GM13976 (cell line): ENCODE measurements at regions not wholly inside any gene's neighbourhood (a gene's known extent, or its start where the extent isn't known, plus 50 kb on each side); places are given as distances from the start of the nearest gene placed in this dataset.

ENCODE experiments used
- DNase-seq: peaks from one replicate; pipeline ENCODE4 v3.0.0; 2012; ENCODE audit warnings: low spot score
- in situ Hi-C: fragments of 300-500 bp; cut with MboI; formaldehyde crosslinking; loops from one replicate; pipeline ENCODE4 v1.12.0; 2022; ENCODE audit warnings: low sequenced_read_pairs, mixed read lengths, inconsistent platforms; ENCODE audit not compliant: unreplicated experiment
- TF ChIP-seq, protein P1 (sequence below): IDR thresholded peaks from 2 replicates; pipeline ENCODE4 v1.5.1; 2012; ENCODE audit warnings: borderline replicate concordance, mild to moderate bottlenecking; ENCODE audit not compliant: insufficient read depth; ENCODE audit errors: extremely low read depth, missing control alignments, control extremely low read depth

DNA sequence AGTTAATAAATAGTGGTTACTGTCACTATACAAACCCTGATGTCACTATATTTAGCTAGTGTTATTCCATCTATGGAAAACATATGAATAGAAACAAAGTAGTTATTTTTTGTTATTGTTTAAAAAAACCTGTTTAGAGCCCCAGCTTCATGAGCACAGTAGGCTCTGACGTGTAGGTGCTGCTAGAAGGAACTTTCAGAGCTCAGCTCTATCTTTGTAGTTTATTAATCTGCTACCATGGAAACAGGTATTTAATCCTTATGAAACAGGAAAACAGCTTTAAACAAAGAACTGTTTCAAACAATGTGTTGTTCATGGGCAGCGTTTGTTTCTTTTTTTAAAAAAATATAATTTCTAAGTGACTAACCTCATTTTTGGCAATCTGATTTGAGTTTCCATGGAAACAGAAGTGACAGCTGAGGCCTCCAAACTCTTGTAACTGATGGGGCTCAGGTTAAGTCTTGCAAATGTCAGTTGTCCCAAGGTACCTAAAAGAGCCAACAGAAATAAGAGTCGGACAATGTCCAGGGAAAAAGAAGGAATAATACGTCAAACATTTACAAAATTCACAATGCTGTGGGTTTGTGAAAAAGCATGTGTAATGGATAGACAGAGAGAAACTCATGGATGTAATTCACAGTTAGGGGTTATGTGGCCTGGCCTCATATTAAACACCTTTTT is 162.0 kb upstream of the C21orf91 start:
- TF ChIP-seq, protein P1, sequence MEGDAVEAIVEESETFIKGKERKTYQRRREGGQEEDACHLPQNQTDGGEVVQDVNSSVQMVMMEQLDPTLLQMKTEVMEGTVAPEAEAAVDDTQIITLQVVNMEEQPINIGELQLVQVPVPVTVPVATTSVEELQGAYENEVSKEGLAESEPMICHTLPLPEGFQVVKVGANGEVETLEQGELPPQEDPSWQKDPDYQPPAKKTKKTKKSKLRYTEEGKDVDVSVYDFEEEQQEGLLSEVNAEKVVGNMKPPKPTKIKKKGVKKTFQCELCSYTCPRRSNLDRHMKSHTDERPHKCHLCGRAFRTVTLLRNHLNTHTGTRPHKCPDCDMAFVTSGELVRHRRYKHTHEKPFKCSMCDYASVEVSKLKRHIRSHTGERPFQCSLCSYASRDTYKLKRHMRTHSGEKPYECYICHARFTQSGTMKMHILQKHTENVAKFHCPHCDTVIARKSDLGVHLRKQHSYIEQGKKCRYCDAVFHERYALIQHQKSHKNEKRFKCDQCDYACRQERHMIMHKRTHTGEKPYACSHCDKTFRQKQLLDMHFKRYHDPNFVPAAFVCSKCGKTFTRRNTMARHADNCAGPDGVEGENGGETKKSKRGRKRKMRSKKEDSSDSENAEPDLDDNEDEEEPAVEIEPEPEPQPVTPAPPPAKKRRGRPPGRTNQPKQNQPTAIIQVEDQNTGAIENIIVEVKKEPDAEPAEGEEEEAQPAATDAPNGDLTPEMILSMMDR, result no peak
- in situ Hi-C loops, result no loop called here
- DNase-seq, result no peak

GRCh38 chr21:17979763-17980162 is 160.6 kb upstream of the C21orf91 start:
- in situ Hi-C loops, result no loop called here
- TF ChIP-seq, protein P1, result no peak
- DNase-seq, result no peak

DNA sequence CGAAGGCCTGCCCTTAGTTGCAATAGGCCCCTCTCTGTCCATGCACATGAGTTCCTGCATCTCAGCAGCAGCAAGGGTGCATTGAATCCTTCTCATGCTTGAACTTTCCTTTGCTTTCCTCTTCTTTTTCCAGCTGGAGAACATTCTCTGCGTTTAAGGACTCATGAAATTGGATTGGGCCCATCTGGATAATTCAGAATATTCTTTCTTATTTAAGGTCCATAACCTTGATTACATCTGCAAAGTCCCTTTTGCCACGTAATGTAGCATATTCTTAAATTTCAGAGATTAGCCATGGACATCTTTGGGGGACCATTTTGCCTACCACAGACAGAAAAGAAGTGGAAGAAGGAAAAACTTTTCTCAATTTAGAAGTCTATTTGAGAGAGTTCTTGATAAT is 159.7 kb upstream of the C21orf91 start:
- no peak for DNase-seq
- TF ChIP-seq, protein P1, result no peak
- in situ Hi-C loops, result no loop called here

- in situ Hi-C loops, result no loop called here
- DNase-seq, result no peak
- TF ChIP-seq, protein P1, result no peak
Observed at GRCh38 chr21:17976691-17977090, 157.5 kb upstream of the C21orf91 start.

DNA sequence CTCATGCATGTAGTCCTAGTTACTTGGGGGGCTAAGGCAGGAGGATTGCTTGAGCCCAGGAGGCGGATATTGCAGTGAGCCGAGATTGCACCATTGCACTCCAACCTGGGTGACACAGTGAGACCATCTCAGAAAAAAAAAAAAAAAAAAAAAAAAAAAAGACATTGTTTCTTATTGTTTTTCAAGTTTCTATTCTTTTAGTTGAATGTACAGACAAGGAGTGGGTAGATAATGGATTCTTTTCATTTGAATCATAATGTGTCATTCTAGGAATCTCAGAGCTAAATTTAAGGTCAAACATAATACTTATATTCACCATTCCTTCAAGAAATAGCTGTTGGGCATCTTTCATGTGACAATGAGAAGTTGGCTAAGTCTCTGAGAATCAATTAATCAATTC is 157.0 kb upstream of the C21orf91 start:
- DNase-seq, result no peak
- TF ChIP-seq, protein P1, result no peak
- in situ Hi-C loops, result no loop called here

- TF ChIP-seq, protein P1, result no peak
- in situ Hi-C loops, result no loop called here
- no peak for DNase-seq
Observed at GRCh38 chr21:17967319-17967718, 148.2 kb upstream of the C21orf91 start.
